SK-N-SH (cell line): ENCODE measurements at regions not wholly inside any gene's neighbourhood (a gene's known extent, or its start where the extent isn't known, plus 50 kb on each side); places are given as distances from the start of the nearest gene placed in this dataset.

Source experiments
- CTCF ChIA-PET: fragments of 300-600, 350-600 bp; formaldehyde crosslinking; extraction: SDS; loops from one replicate; lab custom pipeline; 2021; lab: Yijun Ruan, JAX
- POLR2A ChIA-PET: fragments of 350-600 bp; sonication (Branson Sonifier 250); formaldehyde crosslinking; extraction: SDS; loops from one replicate; lab custom pipeline; 2020; ENCODE audit warnings: antibody characterized with exemption, inconsistent platforms; lab: Yijun Ruan, JAX
- DNase-seq: peaks from one replicate; pipeline ENCODE4 v3.0.0; 2012
- H2AFZ ChIP-seq: fragments of 200-600 bp; sonication (generic); 2 replicates; pipeline ENCODE4 v1.8.1; 2016; ENCODE audit warnings: antibody characterized with exemption, mild to moderate bottlenecking, low read depth
- H3F3A ChIP-seq: fragments of 200-600 bp; sonication (generic); replicated peaks from 2 replicates; pipeline ENCODE3; 2016; ENCODE audit warnings: antibody characterized with exemption, mild to moderate bottlenecking; ENCODE audit not compliant: insufficient read depth
- H3K27ac ChIP-seq, 2 experiments: fragments of 200-500 bp in 1 of 2; fragments of 200-600 bp in 1 of 2; sonication (Bioruptor generic) in 1 of 2; sonication (generic), shearing (Covaris generic) in 1 of 2; 2 replicates each; pipeline versions ENCODE4 v1.5.1 to v1.6.1; 2014 to 2016; ENCODE audit warnings: low read depth in 2 of 2, inconsistent platforms in 1 of 2, low read length in 1 of 2, mild to moderate bottlenecking in 1 of 2, mixed read lengths in 1 of 2
- H3K27me3 ChIP-seq: fragments of 200-600 bp; sonication (generic), shearing (Covaris generic); 2 replicates; pipeline ENCODE4 v1.6.1; 2016; ENCODE audit warnings: mixed run types; ENCODE audit not compliant: insufficient read depth
- H3K36me3 ChIP-seq, 2 experiments: fragments of 200-500 bp in 1 of 2; fragments of 200-600 bp in 1 of 2; sonication (Bioruptor generic) in 1 of 2; sonication (generic) in 1 of 2; replicated peaks in 1 of 2; 2 replicates each; pipeline versions ENCODE3 to v1.5.1; 2014 to 2016; ENCODE audit warnings: low read length in 1 of 2, mild to moderate bottlenecking in 1 of 2; ENCODE audit not compliant: insufficient read depth in 2 of 2, control insufficient read depth in 1 of 2
- H3K4me1 ChIP-seq, 2 experiments: fragments of 200-500 bp in 1 of 2; fragments of 200-600 bp in 1 of 2; sonication (Bioruptor generic) in 1 of 2; sonication (generic), shearing (Covaris generic) in 1 of 2; 2 replicates each; pipeline versions ENCODE4 v1.5.1 to v1.6.1; 2014 to 2016; ENCODE audit warnings: low read depth in 1 of 2, low read length in 1 of 2, mixed run types in 1 of 2; ENCODE audit not compliant: insufficient read depth in 2 of 2, control insufficient read depth in 1 of 2
- H3K4me2 ChIP-seq: fragments of 200-600 bp; sonication (generic), shearing (Covaris generic); 2 replicates; pipeline ENCODE4 v1.6.1; 2017; ENCODE audit warnings: mixed run types
- H3K4me3 ChIP-seq, 2 experiments: fragments of 200-500 bp in 1 of 2; fragments of 200-600 bp in 1 of 2; sonication (Bioruptor generic) in 1 of 2; sonication (generic), shearing (Covaris generic) in 1 of 2; 2 replicates each; pipeline versions ENCODE4 v1.5.1 to v1.8.1; 2014 to 2016; ENCODE audit warnings: low read depth in 2 of 2, inconsistent platforms in 1 of 2, low read length in 1 of 2, mild to moderate bottlenecking in 1 of 2, mixed read lengths in 1 of 2, moderate library complexity in 1 of 2
- H3K79me2 ChIP-seq: fragments of 200-600 bp; sonication (generic); 2 replicates; pipeline ENCODE4 v1.8.1; 2017; ENCODE audit warnings: mild to moderate bottlenecking; ENCODE audit not compliant: insufficient read depth
- H3K9ac ChIP-seq: fragments of 200-600 bp; sonication (generic); 2 replicates; pipeline ENCODE4 v1.6.1; 2017; ENCODE audit warnings: mixed run types
- H3K9me2 ChIP-seq: fragments of 200-600 bp; sonication (generic); 2 replicates; pipeline ENCODE4 v1.6.1; 2017; ENCODE audit warnings: mixed run types
- H3K9me3 ChIP-seq: fragments of 200-600 bp; sonication (generic); 2 replicates; pipeline ENCODE4 v1.6.1; 2017; ENCODE audit warnings: mixed run types, mild to moderate bottlenecking, moderate library complexity
- H4K20me1 ChIP-seq: fragments of 200-600 bp; sonication (generic); 2 replicates; pipeline ENCODE4 v1.6.1; 2017; ENCODE audit warnings: mild to moderate bottlenecking, mixed run types; ENCODE audit not compliant: insufficient read depth
- CHD2 ChIP-seq: fragments of 150-350 bp; IDR thresholded peaks from 2 replicates; pipeline ENCODE4 v1.6.1; 2018; ENCODE audit warnings: low read length; ENCODE audit not compliant: partially characterized antibody
- CTCF ChIP-seq: fragments of 200-600 bp; sonication (generic); IDR thresholded peaks from 2 replicates; pipeline ENCODE4 v1.6.1; 2017; ENCODE audit warnings: antibody characterized with exemption, mild to moderate bottlenecking, moderate library complexity
- EP300 ChIP-seq, 2 experiments: IDR thresholded peaks; 2 replicates each; pipeline versions ENCODE4 v1.4.0 to v1.6.1; 2012; ENCODE audit warnings: borderline replicate concordance in 1 of 2, low read depth in 1 of 2, low read length in 1 of 2
- IRF3 ChIP-seq: fragments of 150-350 bp; IDR thresholded peaks from 2 replicates; pipeline ENCODE4 v1.6.1; 2016; ENCODE audit warnings: mild to moderate bottlenecking, low read depth, low read length
- MXI1 ChIP-seq: IDR thresholded peaks from 2 replicates; pipeline ENCODE4 v1.6.1; 2012; ENCODE audit warnings: mild to moderate bottlenecking, low read depth, low read length, improper control_type of control experiment
- NRF1 ChIP-seq: IDR thresholded peaks from 2 replicates; pipeline ENCODE4 v1.6.1; 2012; ENCODE audit warnings: low read depth, mild to moderate bottlenecking, low read length
- PBX3 ChIP-seq: IDR thresholded peaks from 2 replicates; pipeline ENCODE4; 2012
- RAD21 ChIP-seq: IDR thresholded peaks from 2 replicates; pipeline ENCODE4 v1.6.1; 2012; ENCODE audit warnings: mild to moderate bottlenecking, low read length
- RCOR1 ChIP-seq: fragments of 150-350 bp; IDR thresholded peaks from 2 replicates; pipeline ENCODE4 v1.6.1; 2017; ENCODE audit warnings: antibody characterized with exemption, low read length
- REST ChIP-seq: IDR thresholded peaks from 2 replicates; pipeline ENCODE4 v1.6.1; 2012; ENCODE audit warnings: mild to moderate bottlenecking, low read depth, low read length, moderate library complexity
- TAF1 ChIP-seq: IDR thresholded peaks from 2 replicates; pipeline ENCODE4 v1.6.1; 2012; ENCODE audit warnings: low read depth, mild to moderate bottlenecking, low read length, moderate library complexity, borderline replicate concordance
- TCF12 ChIP-seq: IDR thresholded peaks from 2 replicates; pipeline ENCODE4 v1.4.0; 2012
- TEAD4 ChIP-seq: IDR thresholded peaks from 2 replicates; pipeline ENCODE4 v1.4.0; 2012; ENCODE audit warnings: mild to moderate bottlenecking, borderline replicate concordance; ENCODE audit not compliant: insufficient read depth
- USF1 ChIP-seq: IDR thresholded peaks from 2 replicates; pipeline ENCODE4 v1.4.0; 2012; ENCODE audit warnings: low read depth, borderline replicate concordance
- USF2 ChIP-seq: fragments of 150-350 bp; IDR thresholded peaks from 2 replicates; pipeline ENCODE4 v1.6.1; 2017; ENCODE audit warnings: antibody characterized with exemption, low read length, low read depth, borderline replicate concordance
- WGBS: methylation state at CpG from one replicate; pipeline ENCODE4 v1.1.6; 2017; ENCODE audit warnings: low lambda C conversion rate; 5-methylcytosine and 5-hydroxymethylcytosine counted together

GRCh38 chrX:16267431-16267830, 100.2 kb downstream of the MAGEB17 start:
- Histone ChIP-seq H3K4me2 (no peak overlapping the region), H3K9me3 (no peaks in the 10 kb centered on the region), H3K27me3 (no peaks in the 10 kb centered on the region), H3K4me3 (no peak overlapping the region), H3K36me3 (no peaks in the 10 kb centered on the region), H2AFZ (no peak overlapping the region), H3K27ac (no peak overlapping the region), H4K20me1 (no peaks in the 10 kb centered on the region), H3K9ac (no peak overlapping the region), H3K4me1 (no peaks in the 10 kb centered on the region), H3K9me2 (no peaks in the 10 kb centered on the region), H3F3A (no peaks in the 10 kb centered on the region), H3K79me2 (no peaks in the 10 kb centered on the region)
- TF ChIP-seq PBX3: no peak
- TF ChIP-seq TCF12: no peak
- no peak for TF ChIP-seq RCOR1
- TF ChIP-seq USF2: no peak
- no peak for TF ChIP-seq EP300 (IDR thresholded peaks at IDR 0.05; ENCODE audit: borderline replicate concordance in 1 of 2, low read depth in 1 of 2, low read length in 1 of 2)
- no peak for TF ChIP-seq CHD2
- TF ChIP-seq RAD21: no peak
- TF ChIP-seq TEAD4: no peak
- no peak for TF ChIP-seq CTCF
- no peak for TF ChIP-seq IRF3
- CTCF ChIA-PET: no interaction called here
- DNase-seq: no peak
- POLR2A ChIA-PET: no interaction called here
- WGBS: 34% methylated on average over 1 of the region's 1 CpG

- H3K9me3 ChIP-seq: no peaks in the 10 kb centered on the region
- ChIA-PET CTCF (no interaction called here), POLR2A (no interaction called here)
- no peak overlapping the region for H3K9ac ChIP-seq
- no peaks in the 10 kb centered on the region for H3K27me3 ChIP-seq
- no peak overlapping the region for H3K4me2 ChIP-seq
- no peaks in the 10 kb centered on the region for H4K20me1 ChIP-seq
- no peak for DNase-seq
- no peaks in the 10 kb centered on the region for H3K79me2 ChIP-seq
- H3K9me2 ChIP-seq: no peaks in the 10 kb centered on the region
- H2AFZ ChIP-seq: no peak overlapping the region
- no peak overlapping the region for H3K27ac ChIP-seq
- H3F3A ChIP-seq: no peaks in the 10 kb centered on the region
- WGBS: 37% methylated on average over 2 of the region's 2 CpGs
- H3K4me1 ChIP-seq: no peaks in the 10 kb centered on the region
- H3K36me3 ChIP-seq: no peaks in the 10 kb centered on the region
- no peak overlapping the region for H3K4me3 ChIP-seq
- no peak for TF ChIP-seq IRF3
- TF ChIP-seq RAD21: no peak
- TF ChIP-seq USF1: no peak
- no peak for TF ChIP-seq NRF1
- TF ChIP-seq TEAD4: no peak
- TF ChIP-seq MXI1: no peak
- TF ChIP-seq TAF1: no peak
- no peak for TF ChIP-seq REST
These were observed 100.9 kb downstream of the MAGEB17 start for GRCh38 chrX:16268206-16268605.
